HG03565 (cell line): ENCODE measurements at regions not wholly inside any gene's neighbourhood (a gene's known extent, or its start where the extent isn't known, plus 50 kb on each side); places are given as distances from the start of the nearest gene placed in this dataset.

ENCODE experiments used
- ATAC-seq: cut with Tn5 transposase; IDR thresholded peaks from one replicate; pipeline ENCODE4 v1.9.1; 2021; ENCODE audit warnings: mild to moderate bottlenecking, moderate library complexity; ENCODE audit not compliant: unreplicated experiment

DNA sequence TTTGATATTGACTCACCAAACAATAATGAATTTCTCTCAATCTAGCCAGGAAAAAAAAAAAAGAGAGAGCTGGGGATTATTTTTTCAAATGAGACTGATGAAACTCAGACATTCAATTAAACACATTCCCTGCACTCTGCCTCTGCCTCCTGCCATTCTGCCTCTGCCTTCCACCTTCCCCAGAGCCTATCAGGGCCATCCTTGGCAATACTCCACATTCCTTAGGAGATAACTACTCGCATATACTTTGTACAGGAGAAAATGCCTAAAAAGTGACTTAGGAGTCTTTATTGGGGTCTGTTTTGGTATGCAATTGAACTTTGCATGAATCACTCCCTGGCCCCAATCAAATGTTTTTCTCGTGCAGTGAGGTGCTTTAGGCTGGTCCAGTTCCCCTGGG is 246.6 kb upstream of the PLET1 start:
- ATAC-seq: no peak

DNA sequence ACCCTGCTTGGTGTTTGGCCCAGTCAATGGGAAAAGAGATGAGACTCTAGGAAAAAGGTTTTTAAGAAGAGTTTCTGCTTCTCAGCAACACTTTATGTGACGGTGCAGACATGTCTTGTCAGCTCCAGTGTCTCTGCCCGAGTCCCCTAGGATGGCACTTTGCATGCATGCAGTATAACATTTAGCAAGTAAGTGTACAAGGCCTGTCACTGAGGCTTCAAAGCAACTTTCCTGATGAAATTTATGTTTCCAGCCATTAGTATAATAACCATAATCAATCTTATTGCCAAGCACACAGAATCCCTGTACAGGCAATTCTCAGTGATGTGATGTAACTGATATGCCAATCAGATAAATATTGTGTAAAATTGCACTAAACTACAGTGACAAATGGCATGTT is 248.1 kb upstream of the PLET1 start:
- no peak for ATAC-seq

GRCh38 chr11:112509300-112509699 is 248.6 kb upstream of the PLET1 start:
- ATAC-seq: no peak

GRCh38 chr11:112511271-112511670 is 250.6 kb upstream of the PLET1 start:
- no peak for ATAC-seq

DNA sequence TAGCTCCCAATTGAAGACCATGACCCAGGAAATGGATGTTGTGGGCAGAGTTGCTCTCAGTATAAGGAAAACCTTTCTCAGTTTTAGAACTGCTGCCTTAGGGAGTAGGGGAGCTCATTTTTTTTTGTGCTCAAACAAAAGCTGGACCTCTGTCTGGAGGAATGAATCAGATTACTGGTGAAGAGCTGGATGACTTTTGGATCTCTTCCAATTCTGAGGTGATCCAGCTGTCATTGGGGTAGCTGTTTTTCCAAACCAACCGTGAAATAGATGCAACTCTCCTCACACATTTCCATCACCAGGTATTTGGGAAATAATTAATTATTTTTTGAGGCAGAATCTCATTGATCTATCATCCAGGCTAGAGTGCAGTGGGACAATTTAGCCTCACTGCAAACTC is 251.3 kb upstream of the PLET1 start:
- no peak for ATAC-seq

GRCh38 chr11:112513417-112513816 is 252.8 kb upstream of the PLET1 start:
- ATAC-seq: no peak

GRCh38 chr11:112514011-112514740 is 253.5 kb upstream of the PLET1 start:
- ATAC-seq: no peak

DNA sequence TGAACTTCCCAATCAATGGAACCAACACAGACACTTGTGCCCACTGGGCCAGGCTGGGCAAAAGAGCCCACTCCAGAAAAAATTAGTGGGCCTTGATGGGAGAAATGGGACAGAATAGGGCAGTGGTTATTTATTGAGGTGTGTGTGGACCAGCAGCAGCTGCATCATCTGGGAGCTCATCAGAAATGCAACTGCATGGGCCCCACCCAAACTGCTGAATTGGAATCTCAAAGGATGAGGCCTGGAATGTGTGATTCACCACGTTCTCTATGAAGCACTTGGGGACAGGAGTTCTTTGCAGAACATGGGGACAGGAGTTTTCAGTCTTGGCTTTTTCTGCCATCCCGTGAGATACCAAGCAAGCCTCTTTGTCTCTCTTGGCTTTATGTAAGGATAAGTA is 255.6 kb upstream of the PLET1 start:
- no peak for ATAC-seq

GRCh38 chr11:112516755-112517154 is 256.1 kb upstream of the PLET1 start:
- ATAC-seq: no peak

GRCh38 chr11:112518371-112518770 is 257.7 kb upstream of the PLET1 start:
- ATAC-seq: no peak

DNA sequence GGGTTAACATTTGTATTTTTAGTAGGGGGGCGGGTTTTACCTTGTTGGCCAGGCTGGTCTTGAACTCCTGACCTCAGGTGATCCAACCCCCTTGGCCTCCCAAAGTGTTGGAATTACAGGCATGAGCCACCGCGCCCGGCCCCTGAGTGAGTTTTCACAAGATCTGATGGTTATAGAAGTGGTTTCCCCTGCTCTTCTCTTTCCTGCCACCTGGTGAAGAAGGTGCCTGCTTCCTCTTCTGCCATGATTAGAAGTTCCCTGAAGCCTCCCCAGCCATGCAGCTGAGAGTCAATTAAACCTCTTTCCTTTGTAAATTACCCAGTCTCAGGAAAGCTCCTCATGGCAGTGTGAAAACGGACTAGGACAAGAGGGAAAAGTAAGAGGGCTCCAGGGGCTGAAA is 259.1 kb upstream of the PLET1 start:
- no peak for ATAC-seq

DNA sequence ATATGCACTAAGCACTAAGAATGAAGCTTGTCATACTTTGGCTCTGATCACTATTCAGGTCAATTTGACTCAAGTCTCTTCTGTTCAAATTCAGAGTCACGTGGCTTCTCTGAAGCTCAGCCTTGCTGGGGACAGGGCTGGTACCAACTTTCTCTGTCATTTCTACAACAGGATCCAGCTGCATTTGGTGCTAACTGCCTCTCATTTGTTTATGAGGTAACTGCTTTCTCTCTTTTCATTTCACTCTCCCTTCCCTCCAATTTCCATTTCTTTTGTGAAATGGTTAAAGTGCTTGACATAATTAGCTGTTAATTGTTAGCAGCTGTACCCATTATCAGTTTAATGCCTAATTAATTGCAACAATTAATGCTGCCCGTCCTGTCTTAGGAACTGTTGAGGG is 259.7 kb upstream of the PLET1 start:
- no peak for ATAC-seq

DNA sequence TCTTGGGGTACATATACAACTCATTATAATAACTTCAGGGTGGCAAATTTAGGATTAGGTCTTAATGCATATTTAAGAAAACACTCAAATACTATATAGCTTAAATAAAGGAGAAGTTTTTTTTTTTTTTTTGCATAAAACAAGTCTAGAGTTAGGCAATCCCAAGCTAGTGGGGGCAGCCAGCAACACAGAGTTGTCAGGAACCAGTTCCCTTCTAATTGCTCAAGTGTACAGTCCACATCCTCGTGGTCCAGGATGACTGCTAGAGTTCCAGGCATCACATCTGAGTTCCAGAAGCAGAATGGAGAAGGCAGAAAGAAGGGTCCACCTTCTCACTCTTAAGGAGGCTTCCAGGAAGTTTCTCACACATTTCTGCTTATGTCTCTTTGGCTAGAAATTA is 261.9 kb upstream of the PLET1 start:
- no peak for ATAC-seq

DNA sequence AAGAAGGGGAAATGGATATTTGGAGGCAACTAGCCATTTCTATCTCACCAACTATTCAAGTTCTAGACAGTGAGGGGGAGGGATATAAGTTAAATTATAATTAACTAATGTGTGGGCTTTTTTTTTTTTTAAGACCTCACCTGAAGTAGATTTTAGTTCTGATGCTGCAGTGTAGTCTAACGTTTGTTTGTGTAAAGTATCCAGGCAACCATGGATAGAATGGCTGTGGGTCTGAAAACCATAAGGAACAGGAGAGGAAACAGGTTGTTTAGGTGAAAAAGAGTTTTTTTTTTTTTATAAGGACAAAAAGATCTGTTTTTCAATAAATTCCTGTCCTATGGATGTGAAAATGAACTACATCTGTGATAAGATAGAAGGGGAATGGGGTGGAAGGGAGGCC is 262.4 kb upstream of the PLET1 start:
- ATAC-seq: no peak

DNA sequence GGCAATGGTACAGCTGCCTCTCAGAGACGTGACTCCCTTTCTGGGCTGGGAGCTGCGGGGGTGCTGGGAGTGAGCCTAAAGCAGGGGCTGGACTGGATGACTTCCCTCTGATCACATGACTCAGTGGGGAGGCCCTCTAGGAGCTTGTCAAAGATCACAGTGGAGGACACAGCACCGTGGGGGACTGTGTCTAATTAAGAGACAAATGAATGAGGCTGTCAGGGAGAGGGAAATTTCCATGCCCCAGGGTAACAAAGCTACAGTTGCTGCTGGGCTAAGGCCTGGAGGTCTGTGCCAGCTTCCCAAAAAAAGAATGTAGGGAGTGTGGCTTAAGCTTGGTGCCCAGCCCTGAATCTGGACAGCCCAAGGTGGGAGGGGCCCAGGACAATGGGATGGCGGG is 262.8 kb upstream of the PLET1 start:
- ATAC-seq: no peak

- ATAC-seq: no peak
Measured at GRCh38 chr11:112523951-112524350, 263.3 kb upstream of the PLET1 start.

- no peak for ATAC-seq
Measured at GRCh38 chr11:112524798-112525197, 264.1 kb upstream of the PLET1 start.

GRCh38 chr11:112525270-112525669 is 264.6 kb upstream of the PLET1 start:
- ATAC-seq: no peak

DNA sequence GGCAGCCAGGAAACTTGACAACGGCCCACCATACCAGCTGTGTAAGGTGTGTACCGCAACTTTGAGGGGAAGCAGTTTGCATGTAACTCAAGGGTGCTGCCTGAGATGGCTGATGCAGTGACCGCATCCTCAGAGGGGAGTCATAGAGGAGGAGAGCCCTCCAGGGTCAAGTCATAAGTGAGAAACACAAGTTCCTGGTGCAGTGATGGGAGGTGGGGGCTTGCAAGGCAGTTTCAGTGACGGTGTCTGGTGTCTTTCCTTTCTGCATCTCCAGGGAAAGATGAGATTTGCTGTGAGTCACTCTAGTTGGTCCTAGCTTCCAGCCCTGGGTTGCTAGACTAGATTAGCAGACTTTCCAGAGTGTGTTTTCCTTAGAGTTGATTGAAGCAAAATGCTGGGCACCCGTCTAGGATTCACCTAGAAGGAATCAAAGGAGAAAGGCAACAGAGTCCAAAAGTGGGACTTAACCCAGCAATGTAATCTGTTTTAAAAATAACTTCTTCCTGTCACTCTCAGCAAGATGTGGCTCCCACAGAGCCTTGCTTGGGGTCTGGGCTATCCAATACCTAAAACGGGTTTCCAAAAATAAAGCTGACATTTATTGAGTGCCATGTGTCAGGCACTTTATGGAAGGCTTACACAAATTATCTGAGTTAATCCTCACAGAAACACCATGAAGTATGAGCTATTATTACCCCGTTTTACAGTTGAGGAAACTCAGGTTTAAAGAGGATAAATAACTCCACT is 265.4 kb upstream of the PLET1 start:
- ATAC-seq: no peak

DNA sequence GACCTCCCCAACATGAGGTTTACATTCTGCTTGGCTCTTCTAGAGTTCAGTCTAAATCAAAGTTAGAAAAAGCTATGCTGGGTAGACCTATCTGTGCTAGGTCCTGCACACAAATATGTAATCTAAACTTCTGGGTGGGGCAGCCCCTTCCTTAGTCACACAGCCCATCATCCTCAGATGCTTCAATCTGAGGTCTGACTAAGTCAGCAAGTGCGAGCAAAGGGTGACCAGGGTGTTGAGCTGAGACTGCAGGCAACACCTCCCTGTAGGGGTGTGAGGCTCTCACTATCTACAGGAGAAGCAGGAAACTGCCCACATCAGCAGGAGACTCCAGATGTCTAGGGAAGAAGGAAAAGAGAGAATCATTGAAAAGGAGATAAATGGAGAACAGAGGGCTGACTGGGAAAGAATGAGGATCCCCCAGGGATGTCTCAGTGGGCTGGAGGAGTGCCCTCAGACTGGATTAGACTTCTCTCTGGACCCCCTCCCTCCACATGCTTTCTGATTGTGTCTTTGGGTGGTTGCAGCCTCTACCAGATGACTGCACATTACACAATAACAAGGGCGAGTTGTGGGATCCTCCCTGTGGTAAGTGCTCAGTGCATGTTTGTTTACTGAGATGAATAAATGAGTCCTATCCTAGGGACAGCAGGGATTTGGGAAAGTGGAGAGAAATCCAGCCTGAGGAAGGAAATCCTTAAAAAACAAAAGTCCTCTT is 266.2 kb upstream of the PLET1 start:
- no peak for ATAC-seq

DNA sequence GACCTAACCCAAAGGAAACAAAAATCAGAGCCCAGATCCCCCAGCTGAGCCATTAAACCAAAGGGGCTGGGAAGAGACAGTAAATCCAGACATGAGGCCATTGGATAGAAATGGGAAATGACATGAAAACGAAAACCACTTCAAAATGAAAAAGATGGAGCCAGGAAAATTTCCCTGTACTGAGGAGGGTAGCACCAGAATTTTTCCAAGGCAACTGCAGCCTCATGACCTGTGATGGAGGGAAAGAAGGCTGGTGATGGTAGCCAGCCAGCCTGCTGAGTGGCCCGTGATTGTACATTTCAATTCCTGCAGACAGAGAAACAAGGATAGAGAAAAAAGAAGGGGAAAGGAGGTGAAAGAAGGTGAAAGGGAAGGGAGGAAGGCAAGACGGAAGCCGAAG is 268.4 kb upstream of the PLET1 start:
- no peak for ATAC-seq

DNA sequence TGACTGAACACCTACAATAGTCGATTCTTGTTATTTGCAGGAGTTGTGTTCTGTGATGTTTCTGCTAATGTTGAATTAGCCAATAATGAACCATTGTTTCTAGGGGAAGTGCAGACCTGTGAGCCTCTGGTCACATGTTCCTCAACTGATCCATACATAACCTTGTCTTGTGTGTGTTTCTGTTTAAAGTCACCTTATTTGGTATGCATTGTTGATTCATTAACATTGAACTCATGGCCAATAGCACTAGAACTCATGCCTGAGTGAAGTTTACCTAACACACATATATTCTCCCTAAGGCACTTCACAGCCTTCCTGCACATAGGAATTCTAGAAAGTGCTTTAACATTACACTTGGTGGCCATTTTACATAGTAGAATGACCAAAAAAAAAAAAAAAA is 271.8 kb upstream of the PLET1 start:
- ATAC-seq: no peak
